HG03025 (cell line): ENCODE measurements at regions not wholly inside any gene's neighbourhood (a gene's known extent, or its start where the extent isn't known, plus 50 kb on each side); places are given as distances from the start of the nearest gene placed in this dataset.

Experiments
- ATAC-seq: cut with Tn5 transposase; IDR thresholded peaks from one replicate; pipeline ENCODE4 v1.9.1; 2021; ENCODE audit warnings: mild to moderate bottlenecking, moderate library complexity; ENCODE audit not compliant: unreplicated experiment, low FRiP score

DNA sequence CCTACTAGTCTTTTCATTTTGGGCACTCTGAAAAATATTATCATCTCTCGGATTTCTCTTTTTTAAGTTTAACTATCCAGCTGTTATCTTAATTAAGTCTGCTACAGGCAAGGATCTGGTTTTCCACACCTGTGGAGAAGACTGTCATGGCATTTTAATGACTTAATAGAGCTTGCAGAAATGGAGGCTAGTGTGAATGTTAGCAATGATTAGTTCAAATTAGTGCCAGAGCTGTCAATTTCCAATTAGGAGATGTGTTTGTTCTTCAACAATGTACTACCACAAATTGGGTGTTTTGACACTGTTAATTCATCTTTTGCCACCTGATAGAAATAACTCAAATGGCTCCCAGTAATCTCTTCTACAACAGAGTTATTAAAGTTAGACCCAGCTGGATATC lies 2023.0 kb upstream of the CDH9 start:
- ATAC-seq: no peak

- no peak for ATAC-seq
Observed at GRCh38 chr5:29054694-29055093, 2016.3 kb upstream of the CDH9 start.

DNA sequence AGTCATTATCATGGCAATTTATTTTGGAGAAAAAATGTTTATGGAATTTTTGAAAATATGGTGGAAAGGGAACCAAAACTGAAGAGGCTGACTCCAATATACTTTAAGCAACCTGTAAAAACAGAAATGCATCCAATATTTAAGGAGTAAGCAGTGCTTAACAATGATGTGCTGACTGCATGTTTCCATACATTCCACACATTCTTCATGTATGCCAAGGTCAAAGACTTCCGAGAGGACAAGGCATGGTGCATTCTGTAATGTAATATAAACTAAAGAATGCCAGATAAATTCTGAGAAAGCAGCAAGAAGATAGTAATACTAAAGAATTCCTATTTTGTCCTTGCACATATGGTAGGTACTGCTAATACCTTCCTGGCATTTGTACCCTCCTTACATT lies 2015.9 kb upstream of the CDH9 start:
- no peak for ATAC-seq

- ATAC-seq: no peak
Observed at GRCh38 chr5:29051509-29051908, 2013.1 kb upstream of the CDH9 start.

DNA sequence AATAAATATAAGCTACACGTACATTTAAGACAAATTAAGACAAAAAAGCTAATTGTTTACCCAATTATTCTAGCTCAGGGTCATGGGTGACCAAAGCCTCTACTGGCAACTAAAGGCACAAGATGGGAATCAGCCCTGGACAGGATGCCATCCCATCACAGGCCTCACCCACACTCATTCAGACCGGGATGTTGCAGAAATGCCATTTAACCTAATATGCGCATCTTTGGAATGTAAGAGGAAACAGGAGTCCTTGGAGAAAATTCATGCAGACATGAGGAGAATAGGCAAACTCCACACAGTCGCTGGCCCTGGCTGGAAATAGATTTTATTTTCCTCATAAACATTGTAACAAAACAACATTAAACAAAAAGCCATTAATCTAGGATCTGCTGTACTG lies 2003.8 kb upstream of the CDH9 start:
- ATAC-seq: no peak

- ATAC-seq: no peak
Observed at GRCh38 chr5:29040404-29040803, 2002.0 kb upstream of the CDH9 start.

DNA sequence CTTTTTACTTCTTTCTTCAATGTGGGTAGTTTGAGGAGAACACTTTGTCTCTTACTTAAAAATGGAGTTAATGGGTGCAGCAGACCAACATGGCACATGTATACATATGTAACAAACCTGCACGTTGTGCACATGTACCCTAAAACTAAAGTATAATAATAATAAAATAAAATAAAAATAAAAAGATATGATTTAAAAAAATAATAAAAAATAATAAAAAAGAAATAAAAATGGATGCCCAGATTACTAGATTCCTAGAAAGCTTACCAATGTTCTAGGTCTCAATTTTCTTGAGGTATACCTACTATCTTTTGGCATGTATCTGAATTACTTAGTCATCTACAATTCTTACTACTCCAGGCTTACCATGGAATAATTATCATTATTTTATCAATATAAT lies 2001.6 kb upstream of the CDH9 start:
- no peak for ATAC-seq

DNA sequence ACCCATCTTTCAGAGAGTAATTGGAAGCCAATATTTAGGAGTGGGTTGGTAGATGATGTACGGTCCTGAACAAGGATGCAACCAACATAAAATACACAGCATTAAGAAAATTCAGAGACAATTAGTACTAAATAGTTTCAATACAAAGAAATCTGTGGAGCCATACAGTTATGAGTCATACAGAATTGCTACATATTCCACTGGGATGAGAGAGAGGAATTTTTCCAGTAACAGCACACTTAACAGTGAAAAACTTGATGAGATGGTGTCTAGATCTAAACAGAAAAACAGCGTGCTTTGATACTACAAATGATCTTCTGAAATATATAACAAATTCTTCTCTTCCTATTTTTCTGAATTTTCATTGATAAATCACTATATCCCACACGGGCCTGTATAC lies 1999.3 kb upstream of the CDH9 start:
- ATAC-seq: no peak

DNA sequence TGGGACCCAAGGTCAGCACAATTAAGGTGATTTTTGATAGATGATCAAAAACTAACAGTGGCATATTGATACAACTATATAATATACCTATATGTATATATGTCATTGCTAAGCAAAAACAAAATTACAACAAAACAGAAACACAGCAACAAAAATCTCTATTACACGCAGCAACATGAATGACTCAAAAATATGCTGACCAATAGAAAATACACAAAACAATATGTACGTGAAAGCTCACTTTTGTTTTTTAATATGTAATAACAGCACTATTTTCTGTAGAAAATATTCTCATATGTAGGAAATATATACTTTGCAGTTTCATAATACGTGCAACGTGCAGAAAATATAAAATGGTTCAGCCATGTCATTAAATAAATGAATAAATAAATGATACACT lies 1985.7 kb upstream of the CDH9 start:
- no peak for ATAC-seq

DNA sequence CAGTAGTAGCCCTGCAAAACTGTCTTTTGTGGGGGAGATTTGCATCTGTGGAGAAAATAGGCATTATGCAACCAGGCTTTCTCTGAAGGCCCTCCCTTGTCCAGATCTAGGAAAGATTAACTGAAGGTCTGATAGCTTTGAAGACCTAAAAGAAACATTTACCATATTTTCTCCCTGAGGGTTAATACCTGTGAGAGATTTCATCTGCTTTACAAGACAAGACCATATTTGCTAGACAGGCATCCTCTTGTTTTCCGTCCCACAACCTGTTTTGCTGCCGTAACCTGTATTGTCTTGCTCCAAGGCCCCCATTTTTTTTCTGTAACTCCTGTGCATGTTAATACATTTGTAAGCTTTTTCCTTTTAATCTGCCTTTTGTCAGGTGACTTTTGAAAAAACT lies 1985.2 kb upstream of the CDH9 start:
- ATAC-seq: no peak

GRCh38 chr5:29017501-29017900 lies 1979.1 kb upstream of the CDH9 start:
- no peak for ATAC-seq

DNA sequence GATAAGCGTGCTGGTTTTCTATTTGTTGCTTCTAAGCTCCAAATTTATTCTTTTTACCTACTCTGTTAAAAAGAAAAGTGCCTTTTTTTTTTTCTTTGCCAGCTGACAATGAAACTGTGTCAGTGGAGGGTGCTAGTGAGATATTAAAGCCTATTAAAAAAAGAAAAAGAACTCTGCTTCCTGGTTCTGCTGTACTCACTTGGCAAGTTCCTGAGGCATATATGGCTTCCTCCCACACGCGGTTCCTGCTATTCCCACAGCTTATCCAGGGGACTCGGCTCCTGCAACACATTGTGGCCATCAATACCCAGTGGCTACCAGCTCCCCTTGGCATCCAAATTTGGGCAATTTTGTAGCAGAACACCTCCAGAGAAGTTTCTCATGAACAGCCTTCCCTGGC lies 1977.7 kb upstream of the CDH9 start:
- no peak for ATAC-seq

DNA sequence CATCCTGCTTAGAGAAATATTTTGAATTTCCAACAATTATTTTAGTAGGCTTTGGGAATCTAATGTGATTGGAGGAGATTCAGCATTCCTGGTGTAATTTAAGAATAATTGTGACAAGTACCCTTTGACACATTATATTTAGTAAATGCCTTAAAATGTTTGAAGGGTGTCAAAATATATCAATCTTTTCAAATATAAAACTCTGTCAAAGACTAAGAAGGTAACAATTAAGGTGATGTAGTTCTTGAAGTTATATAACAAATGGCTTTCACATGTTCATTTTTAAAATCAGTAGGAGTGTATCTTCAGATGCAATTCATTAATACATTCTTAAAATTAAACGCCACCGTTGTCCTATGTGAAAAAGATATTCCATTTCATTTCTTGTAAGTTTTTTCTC lies 1977.1 kb upstream of the CDH9 start:
- no peak for ATAC-seq

GRCh38 chr5:29005386-29005785 lies 1967.0 kb upstream of the CDH9 start:
- no peak for ATAC-seq

GRCh38 chr5:29002481-29002880 lies 1964.1 kb upstream of the CDH9 start:
- no peak for ATAC-seq

- ATAC-seq: no peak
Observed at GRCh38 chr5:29001666-29002065, 1963.3 kb upstream of the CDH9 start.

DNA sequence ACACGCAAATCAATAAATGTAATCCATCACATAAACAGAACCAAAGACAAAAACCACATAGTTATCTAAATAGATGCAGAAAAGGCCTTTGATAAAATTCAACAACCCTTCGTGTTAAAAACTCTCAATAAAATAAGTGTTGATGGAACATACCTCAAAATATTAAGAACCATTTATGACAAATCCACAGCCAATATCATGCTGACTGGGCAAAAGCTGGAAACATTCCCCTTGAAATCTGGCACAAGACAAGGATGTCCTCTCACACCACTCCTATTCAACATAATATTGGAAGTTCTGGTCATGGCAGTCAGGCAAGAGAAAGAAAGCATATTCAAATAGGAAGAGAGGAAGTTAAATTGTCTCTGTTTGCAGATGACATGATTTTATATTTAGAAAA lies 1946.3 kb upstream of the CDH9 start:
- ATAC-seq: no peak

- ATAC-seq: no peak
Observed at GRCh38 chr5:28975508-28975907, 1937.1 kb upstream of the CDH9 start.

GRCh38 chr5:28967848-28968247 lies 1929.5 kb upstream of the CDH9 start:
- ATAC-seq: no peak

GRCh38 chr5:28961816-28962215 lies 1923.4 kb upstream of the CDH9 start:
- no peak for ATAC-seq

- no peak for ATAC-seq
Observed at GRCh38 chr5:28958581-28958980, 1920.2 kb upstream of the CDH9 start.

- no peak for ATAC-seq
Observed at GRCh38 chr5:28957450-28957849, 1919.1 kb upstream of the CDH9 start.

GRCh38 chr5:28954074-28954473 lies 1915.7 kb upstream of the CDH9 start:
- ATAC-seq: no peak

DNA sequence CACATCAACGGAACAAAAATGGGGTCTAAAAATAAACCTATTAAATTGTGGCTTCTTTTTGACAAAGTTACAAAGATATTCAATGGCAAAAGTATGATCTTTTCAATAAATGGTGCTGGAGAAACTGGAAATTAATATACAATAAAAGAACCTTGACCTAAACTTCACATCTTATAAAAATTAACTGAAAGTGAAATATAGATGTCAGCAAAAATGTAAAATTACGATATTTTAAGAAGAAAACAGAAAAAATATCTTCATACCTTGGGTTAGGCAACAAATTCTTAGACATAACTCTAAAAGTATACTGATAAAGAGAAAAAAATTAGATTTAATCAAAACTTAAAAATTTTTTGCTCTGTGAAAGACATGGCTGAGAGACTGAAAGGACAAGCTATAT lies 1909.5 kb upstream of the CDH9 start:
- ATAC-seq: no peak
